HEK293T (cell line): ENCODE measurements at regions not wholly inside any gene's neighbourhood (a gene's known extent, or its start where the extent isn't known, plus 50 kb on each side); places are given as distances from the start of the nearest gene placed in this dataset.

Experiments used
- CTCF ChIA-PET: fragments of 350-600 bp; formaldehyde crosslinking; extraction: SDS; loops from one replicate; lab custom pipeline; 2021; ENCODE audit warnings: antibody characterized with exemption, inconsistent platforms; lab: Yijun Ruan, JAX
- POLR2A ChIA-PET: fragments of 350-600 bp; formaldehyde crosslinking; extraction: SDS; loops from one replicate; lab custom pipeline; 2020; ENCODE audit warnings: antibody characterized with exemption, inconsistent platforms; lab: Yijun Ruan, JAX
- DNase-seq: peaks from one replicate; pipeline ENCODE4 v3.0.0; 2012; ENCODE audit warnings: mixed read lengths; ENCODE audit errors: extremely low spot score
- ARNT ChIP-seq: fragments of 450-650 bp; IDR thresholded peaks from 2 replicates; pipeline ENCODE4 v1.6.1; 2017; ENCODE audit warnings: mild to moderate bottlenecking
- BHLHE40 ChIP-seq: fragments of 450-650 bp; IDR thresholded peaks from 2 replicates; pipeline ENCODE4 v1.6.1; 2016; ENCODE audit warnings: mild to moderate bottlenecking, moderate library complexity, borderline replicate concordance
- CTBP1 ChIP-seq: fragments of 450-650 bp; IDR thresholded peaks from 2 replicates; pipeline ENCODE4 v1.6.1; 2016; ENCODE audit warnings: borderline replicate concordance
- ELF4 ChIP-seq: fragments of 450-650 bp; IDR thresholded peaks from 2 replicates; pipeline ENCODE4 v1.6.1; 2017; ENCODE audit warnings: antibody characterized with exemption
- FOXA1 ChIP-seq: fragments of 450-650 bp; IDR thresholded peaks from 2 replicates; pipeline ENCODE4 v1.6.1; 2016; ENCODE audit warnings: mild to moderate bottlenecking
- FOXK2 ChIP-seq: fragments of 450-650 bp; IDR thresholded peaks from 2 replicates; pipeline ENCODE4 v1.6.1; 2016; ENCODE audit warnings: mild to moderate bottlenecking
- FOXM1 ChIP-seq: fragments of 450-650 bp; IDR thresholded peaks from 2 replicates; pipeline ENCODE4 v1.6.1; 2017; ENCODE audit warnings: mild to moderate bottlenecking, borderline replicate concordance
- HDGF ChIP-seq: fragments of 450-650 bp; IDR thresholded peaks from 2 replicates; pipeline ENCODE4 v1.6.1; 2017; ENCODE audit warnings: antibody characterized with exemption, borderline replicate concordance
- L3MBTL2 ChIP-seq: fragments of 450-650 bp; conservative IDR thresholded peaks from 2 replicates; pipeline ENCODE4 v1.6.1; 2016; ENCODE audit warnings: mild to moderate bottlenecking
- LEF1 ChIP-seq: fragments of 450-650 bp; IDR thresholded peaks from 2 replicates; pipeline ENCODE4 v1.6.1; 2017; ENCODE audit warnings: mild to moderate bottlenecking, borderline replicate concordance
- NFRKB ChIP-seq: fragments of 450-650 bp; IDR thresholded peaks from 2 replicates; pipeline ENCODE4 v1.6.1; 2016; ENCODE audit warnings: mild to moderate bottlenecking, moderate library complexity
- PKNOX1 ChIP-seq: fragments of 450-650 bp; IDR thresholded peaks from 2 replicates; pipeline ENCODE4 v1.6.1; 2016
- SP1 ChIP-seq: fragments of 450-650 bp; IDR thresholded peaks from 2 replicates; pipeline ENCODE4 v1.6.1; 2017
- SUZ12 ChIP-seq: fragments of 450-650 bp; IDR thresholded peaks from 2 replicates; pipeline ENCODE4 v1.6.1; 2016; ENCODE audit warnings: mild to moderate bottlenecking
- TARDBP ChIP-seq: fragments of 450-650 bp; IDR thresholded peaks from 2 replicates; pipeline ENCODE4 v1.6.1; 2016
- ZNF384 ChIP-seq: fragments of 450-650 bp; IDR thresholded peaks from 2 replicates; pipeline ENCODE4 v1.6.1; 2016

- TF ChIP-seq TARDBP (no peak), FOXA1 (no peak), BHLHE40 (no peak), SP1 (no peak), HDGF (no peak), CTBP1 (no peak), L3MBTL2 (no peak)
- DNase-seq = no peak
- POLR2A ChIA-PET = no interaction called here
- CTCF ChIA-PET = no interaction called here
Measured at GRCh38 chr1:181310560-181310959, 172.8 kb upstream of the CACNA1E start.

GRCh38 chr1:181312946-181313345, 170.4 kb upstream of the CACNA1E start:
- DNase-seq = no peak
- POLR2A ChIA-PET = no interaction called here
- TF ChIP-seq FOXK2 (no peak), CTBP1 (no peak), ELF4 (no peak), BHLHE40 (no peak), ZNF384 (no peak), HDGF (no peak), LEF1 (no peak), FOXM1 (no peak), PKNOX1 (no peak), NFRKB (no peak), SUZ12 (no peak), ARNT (no peak), SP1 (no peak)
- CTCF ChIA-PET = no interaction called here

GRCh38 chr1:181313466-181313865, 169.9 kb upstream of the CACNA1E start:
- ChIA-PET POLR2A (no interaction called here), CTCF (no interaction called here)
- TF ChIP-seq SP1 (no peak), BHLHE40 (no peak), TARDBP (no peak), FOXM1 (no peak), FOXA1 (no peak), NFRKB (no peak), L3MBTL2 (no peak), ZNF384 (no peak), SUZ12 (no peak), HDGF (no peak), ARNT (no peak)

GRCh38 chr1:181314010-181314409, 169.3 kb upstream of the CACNA1E start:
- no peak for DNase-seq
- ChIA-PET POLR2A (no interaction called here), CTCF (no interaction called here)
- TF ChIP-seq PKNOX1 (no peak), SP1 (no peak), CTBP1 (no peak), LEF1 (no peak), ARNT (no peak), L3MBTL2 (no peak), BHLHE40 (no peak), FOXM1 (no peak), SUZ12 (no peak), TARDBP (no peak), ZNF384 (no peak), NFRKB (no peak), HDGF (no peak), FOXA1 (no peak), FOXK2 (no peak), ELF4 (no peak)

More at GRCh38 chr1:181313466-181313865, 169.9 kb upstream of the CACNA1E start:
- no peak for DNase-seq

GRCh38 chr1:181314959-181315358, 168.4 kb upstream of the CACNA1E start:
- no peak for DNase-seq
- CTCF ChIA-PET = no interaction called here
- POLR2A ChIA-PET = no interaction called here
- TF ChIP-seq CTBP1 = no peak
- TF ChIP-seq HDGF = no peak
- TF ChIP-seq FOXA1 = no peak
- no peak for TF ChIP-seq TARDBP
- no peak for TF ChIP-seq SP1
- TF ChIP-seq NFRKB = no peak
- TF ChIP-seq ARNT = no peak
- no peak for TF ChIP-seq ELF4
- TF ChIP-seq SUZ12 = no peak

- no peak for TF ChIP-seq FOXM1
- no peak for TF ChIP-seq PKNOX1
- no peak for TF ChIP-seq TARDBP
- TF ChIP-seq ARNT = no peak
- TF ChIP-seq ZNF384 = no peak
- no peak for TF ChIP-seq SP1
- TF ChIP-seq LEF1 = no peak
- no peak for TF ChIP-seq FOXA1
- no peak for TF ChIP-seq HDGF
- ChIA-PET POLR2A (no interaction called here), CTCF (no interaction called here)
- no peak for DNase-seq
Measured at GRCh38 chr1:181317261-181317930, 165.9 kb upstream of the CACNA1E start.
